Spinal cord (tissue), 9 donors: ENCODE measurements at regions not wholly inside any gene's neighbourhood (a gene's known extent, or its start where the extent isn't known, plus 50 kb on each side); places are given as distances from the start of the nearest gene placed in this dataset.

Source experiments
- DNase-seq, 6 donors: peaks; one replicate each; pipeline versions ENCODE4 v3.0.0 to v3.0.0-alpha.2; 2013 to 2015; ENCODE audit warnings: low spot score in 6 of 6, low read depth in 4 of 6
- H3K27ac ChIP-seq: one replicate; pipeline ENCODE4 v1.5.1; 2013; ENCODE audit warnings: low read depth, low read length, control low read depth
- H3K27me3 ChIP-seq: one replicate; pipeline ENCODE4 v1.6.1; 2013; ENCODE audit warnings: low read length; ENCODE audit not compliant: control insufficient read depth, insufficient read depth
- H3K36me3 ChIP-seq: one replicate; pipeline ENCODE4 v1.6.1; 2013; ENCODE audit warnings: low read length; ENCODE audit not compliant: control insufficient read depth, insufficient read depth
- H3K4me1 ChIP-seq: one replicate; pipeline ENCODE4 v1.6.1; 2013; ENCODE audit warnings: low read length; ENCODE audit not compliant: control insufficient read depth, insufficient read depth
- H3K4me3 ChIP-seq: one replicate; pipeline ENCODE4 v1.5.1; 2013; ENCODE audit warnings: low read depth, low read length, control low read depth
- H3K9me3 ChIP-seq: one replicate; pipeline ENCODE4 v1.6.1; 2013; ENCODE audit warnings: low read length; ENCODE audit not compliant: control insufficient read depth, insufficient read depth
- WGBS: methylation state at CpG from one replicate; pipeline ENCODE4 v1.1.5; 2013; ENCODE audit warnings: missing lambda C conversion rate; ENCODE audit not compliant: insufficient coverage; 5-methylcytosine and 5-hydroxymethylcytosine counted together
- donor health status: healthy.

DNA sequence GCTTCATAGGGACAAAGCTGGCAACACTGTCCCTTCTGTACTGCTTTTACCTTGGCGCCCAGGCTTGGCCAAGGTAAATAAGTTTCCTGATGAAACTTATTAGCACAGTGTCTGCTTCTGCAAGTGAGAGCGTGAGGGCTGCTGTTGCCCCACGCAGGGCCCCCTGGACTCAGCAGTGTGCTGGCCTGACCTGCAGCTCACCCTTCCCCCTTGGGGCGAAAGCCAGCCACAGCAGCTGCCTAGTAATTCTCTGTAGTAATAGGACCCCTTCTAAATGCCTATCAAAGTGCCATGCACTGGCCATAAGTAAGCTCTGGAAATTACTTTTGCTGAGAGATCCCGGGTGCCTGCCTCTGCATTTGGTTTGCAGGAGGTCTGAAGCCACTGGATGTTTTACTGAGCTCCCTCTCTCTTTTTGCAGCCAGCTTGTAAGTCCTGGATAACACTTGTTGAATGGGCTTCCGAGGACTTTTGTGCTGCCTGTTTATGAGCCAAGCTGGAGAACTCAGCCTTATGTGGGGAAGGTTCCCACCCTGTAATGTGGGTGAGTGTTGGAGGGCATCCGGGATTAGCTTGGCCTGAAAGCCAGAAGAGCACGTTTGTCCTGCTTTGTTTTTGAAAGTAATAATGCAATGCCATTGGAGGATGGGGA lies 293.9 kb downstream of the C7orf25 start:
- no peaks in the 10 kb centered on the region for H3K27me3 ChIP-seq
- DNase-seq = peak in 1 of 6 donors; percentile 22
- WGBS = 8% methylated on average over 5 of the region's 8 CpGs
- no peaks in the 10 kb centered on the region for H3K36me3 ChIP-seq
- peaks cover 10% of the 10 kb centered on the region for H3K4me1 ChIP-seq
- no peak overlapping the region for H3K4me3 ChIP-seq
- no peaks in the 10 kb centered on the region for H3K9me3 ChIP-seq
- no peak overlapping the region for H3K27ac ChIP-seq

DNA sequence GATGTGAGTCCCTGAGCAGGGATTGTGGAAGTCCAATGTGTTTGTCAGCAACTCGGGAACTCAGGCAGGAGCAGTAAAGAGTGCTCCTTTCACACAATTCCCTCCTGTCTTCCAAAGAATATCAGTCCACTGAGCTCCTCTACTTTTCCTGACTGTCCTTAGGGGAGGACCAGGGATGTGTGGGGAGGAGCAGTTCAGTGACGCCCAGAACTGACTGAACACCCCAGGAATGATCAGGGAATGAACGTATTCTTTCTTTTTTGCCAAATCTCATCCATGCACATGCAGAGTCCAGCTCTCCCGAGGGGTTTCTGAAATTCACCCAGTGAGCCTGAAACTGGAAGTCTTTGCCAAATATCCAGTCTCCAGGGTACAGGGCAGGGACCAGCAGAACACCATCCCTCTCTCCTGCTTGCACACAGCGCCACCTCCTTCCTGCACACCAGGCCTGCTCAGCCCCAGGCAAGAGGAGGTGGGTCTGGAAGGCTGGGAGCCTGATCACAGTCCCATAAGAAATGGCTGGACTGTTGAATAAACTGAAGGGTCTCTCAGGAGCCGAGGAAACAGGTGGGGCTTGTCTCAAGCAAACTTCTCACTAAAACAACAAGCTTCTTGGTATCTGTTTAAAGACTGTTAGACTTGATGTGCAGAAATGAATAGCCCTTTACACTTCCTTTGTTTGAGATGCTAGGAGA lies 294.7 kb downstream of the C7orf25 start:
- Histone ChIP-seq H3K4me1 (peaks cover 10% of the 10 kb centered on the region), H3K4me3 (no peak overlapping the region), H3K27me3 (no peaks in the 10 kb centered on the region), H3K9me3 (no peaks in the 10 kb centered on the region), H3K27ac (no peak overlapping the region), H3K36me3 (no peaks in the 10 kb centered on the region)
- WGBS = 83% methylated on average over 4 of the region's 6 CpGs
- DNase-seq = no peak

- Histone ChIP-seq H3K4me3 (no peak overlapping the region), H3K36me3 (no peaks in the 10 kb centered on the region), H3K4me1 (peaks cover 10% of the 10 kb centered on the region), H3K27me3 (no peaks in the 10 kb centered on the region), H3K27ac (no peak overlapping the region), H3K9me3 (no peaks in the 10 kb centered on the region)
- WGBS = 98% methylated on average over 4 of the region's 4 CpGs
- no peak for DNase-seq
These were observed 297.2 kb downstream of the C7orf25 start for GRCh38 chr7:42614636-42615035.

DNA sequence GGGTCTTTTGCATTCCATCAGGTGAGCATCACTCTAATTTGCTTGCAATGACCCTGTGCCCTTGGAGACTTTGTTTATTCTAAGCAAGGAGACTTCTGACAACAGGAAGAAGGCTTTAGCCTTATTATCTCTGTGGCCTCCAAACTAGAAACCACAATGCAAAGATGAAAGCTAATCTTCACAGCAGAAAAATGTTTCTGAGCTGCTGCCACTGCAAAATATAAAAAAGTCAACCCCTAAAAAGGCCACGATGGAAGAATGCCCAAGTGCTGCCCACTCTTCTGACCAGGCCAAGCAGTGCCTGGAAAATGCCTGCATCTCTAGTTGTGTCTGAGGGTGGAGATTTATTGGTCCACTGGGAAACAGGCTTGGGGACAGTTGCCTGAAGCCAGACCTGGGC lies 299.9 kb downstream of the C7orf25 start:
- H3K36me3 ChIP-seq = no peaks in the 10 kb centered on the region
- WGBS = 75% methylated on average over 1 of the region's 1 CpG
- H3K27ac ChIP-seq = no peak overlapping the region

GRCh38 chr7:42611289-42611928 lies 300.5 kb downstream of the C7orf25 start:
- Histone ChIP-seq H3K4me1 (no peaks in the 10 kb centered on the region), H3K9me3 (no peaks in the 10 kb centered on the region), H3K27me3 (no peaks in the 10 kb centered on the region), H3K4me3 (no peak overlapping the region), H3K27ac (no peak overlapping the region), H3K36me3 (no peaks in the 10 kb centered on the region)
- WGBS = 89% methylated on average over 4 of the region's 7 CpGs
- no peak for DNase-seq

More for the DNA sequence above, 299.9 kb downstream of the C7orf25 start:
- H3K4me1 ChIP-seq = no peaks in the 10 kb centered on the region
- H3K27me3 ChIP-seq = no peaks in the 10 kb centered on the region
- no peak for DNase-seq
- no peaks in the 10 kb centered on the region for H3K9me3 ChIP-seq
- no peak overlapping the region for H3K4me3 ChIP-seq

GRCh38 chr7:42606193-42606905 lies 305.5 kb downstream of the C7orf25 start:
- Histone ChIP-seq H3K27ac (peak overlapping the region; percentile 18), H3K9me3 (no peaks in the 10 kb centered on the region), H3K4me3 (no peak overlapping the region), H3K36me3 (no peaks in the 10 kb centered on the region), H3K27me3 (no peaks in the 10 kb centered on the region), H3K4me1 (no peaks in the 10 kb centered on the region)
- WGBS = 80% methylated on average over 1 of the region's 3 CpGs
- peak in 1 of 6 donors; percentile 60 for DNase-seq

- Histone ChIP-seq H3K27me3 (no peaks in the 10 kb centered on the region), H3K27ac (peak overlapping the region; percentile 19), H3K4me3 (no peak overlapping the region), H3K9me3 (no peaks in the 10 kb centered on the region), H3K4me1 (no peaks in the 10 kb centered on the region), H3K36me3 (no peaks in the 10 kb centered on the region)
- peak in 2 of 6 donors; percentile 29 to 30 for DNase-seq
- WGBS = 38% methylated on average over 4 of the region's 7 CpGs
These were observed 306.3 kb downstream of the C7orf25 start for GRCh38 chr7:42605406-42606192.

DNA sequence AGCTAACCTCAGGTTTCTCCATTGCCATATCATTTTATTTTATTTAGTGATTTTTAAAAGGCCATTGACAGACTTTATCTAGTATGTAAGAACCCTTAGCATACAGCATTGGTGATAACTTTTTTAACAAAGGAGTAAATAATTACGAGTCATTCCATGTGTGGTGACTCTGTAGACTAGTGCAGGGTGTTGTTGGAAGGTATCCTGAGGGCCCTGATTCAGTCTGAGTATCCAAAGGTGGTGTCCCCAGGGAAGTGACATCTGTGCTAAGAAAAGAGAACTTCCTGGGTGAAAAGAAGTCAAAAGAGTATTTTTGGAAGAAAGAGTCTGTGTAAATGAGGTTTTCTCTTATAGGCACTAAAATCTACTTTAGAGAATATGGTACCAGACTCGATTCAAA lies 308.4 kb downstream of the C7orf25 start:
- DNase-seq = no peak
- Histone ChIP-seq H3K9me3 (no peaks in the 10 kb centered on the region), H3K27ac (no peak overlapping the region), H3K4me1 (no peaks in the 10 kb centered on the region), H3K36me3 (no peaks in the 10 kb centered on the region), H3K27me3 (no peaks in the 10 kb centered on the region), H3K4me3 (no peak overlapping the region)
- WGBS = no CpG with 5 or more reads among the region's 2 CpGs

DNA sequence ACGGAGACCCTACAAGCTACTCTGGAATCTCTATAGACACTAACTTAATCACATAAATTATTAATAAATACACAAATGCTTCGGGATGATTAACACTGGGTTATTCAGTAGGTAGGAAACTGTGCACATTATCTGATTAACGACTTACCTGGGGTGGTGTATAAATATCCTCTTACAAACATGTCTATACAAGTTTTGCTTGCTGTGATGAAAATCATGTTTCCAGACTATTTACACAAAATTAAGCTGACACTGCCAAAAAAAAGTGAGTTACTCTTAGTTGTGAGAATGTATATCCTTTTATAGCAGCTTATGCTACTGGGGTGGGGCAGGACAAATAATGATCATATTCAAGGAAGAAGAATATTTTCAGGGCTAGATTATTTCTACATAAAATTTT lies 314.6 kb downstream of the C7orf25 start:
- WGBS = no CpG with 5 or more reads among the region's 3 CpGs
- H3K27ac ChIP-seq = no peak overlapping the region
- DNase-seq = no peak
- no peaks in the 10 kb centered on the region for H3K27me3 ChIP-seq
- H3K4me3 ChIP-seq = no peak overlapping the region
- no peaks in the 10 kb centered on the region for H3K9me3 ChIP-seq
- H3K36me3 ChIP-seq = no peaks in the 10 kb centered on the region
- no peaks in the 10 kb centered on the region for H3K4me1 ChIP-seq
